Lower leg skin (tissue), 3 donors: ENCODE measurements at regions not wholly inside any gene's neighbourhood (a gene's known extent, or its start where the extent isn't known, plus 50 kb on each side); places are given as distances from the start of the nearest gene placed in this dataset.

Experiments
- POLR2A ChIP-seq, 2 donors: fragments of 450-650 bp; IDR thresholded peaks; one replicate each; pipeline ENCODE4 v1.6.1; 2016 to 2017; ENCODE audit warnings: antibody characterized with exemption in 2 of 2, mild to moderate bottlenecking in 1 of 2, moderate library complexity in 1 of 2
- TF ChIP-seq, protein P1 (sequence below), 3 donors: fragments of 450-650 bp; IDR thresholded peaks; one replicate each; pipeline ENCODE4 v1.5.1; 2016; ENCODE audit warnings: antibody characterized with exemption in 3 of 3, mild to moderate bottlenecking in 3 of 3, moderate library complexity in 2 of 3

DNA sequence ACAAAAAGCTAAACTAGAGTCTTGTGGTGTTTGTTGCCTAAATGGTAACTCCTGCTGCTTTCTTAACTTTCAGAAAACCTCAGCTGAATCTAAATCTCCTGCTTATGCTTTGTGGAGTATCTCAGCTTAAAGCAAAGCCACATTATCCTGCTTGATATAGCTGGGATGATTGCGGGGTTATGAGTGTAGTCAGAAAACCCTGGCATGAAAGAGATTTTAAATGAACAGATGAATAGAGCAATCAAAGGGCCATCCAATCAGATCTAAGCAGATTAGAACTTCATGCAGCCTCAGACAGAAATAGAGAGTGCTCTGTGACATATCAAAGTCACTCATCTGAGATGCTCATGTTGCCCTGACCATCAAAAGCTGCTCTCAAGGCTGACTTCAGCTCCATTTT lies 305.5 kb downstream of the DMRT2 start:
- TF ChIP-seq, protein P1, sequence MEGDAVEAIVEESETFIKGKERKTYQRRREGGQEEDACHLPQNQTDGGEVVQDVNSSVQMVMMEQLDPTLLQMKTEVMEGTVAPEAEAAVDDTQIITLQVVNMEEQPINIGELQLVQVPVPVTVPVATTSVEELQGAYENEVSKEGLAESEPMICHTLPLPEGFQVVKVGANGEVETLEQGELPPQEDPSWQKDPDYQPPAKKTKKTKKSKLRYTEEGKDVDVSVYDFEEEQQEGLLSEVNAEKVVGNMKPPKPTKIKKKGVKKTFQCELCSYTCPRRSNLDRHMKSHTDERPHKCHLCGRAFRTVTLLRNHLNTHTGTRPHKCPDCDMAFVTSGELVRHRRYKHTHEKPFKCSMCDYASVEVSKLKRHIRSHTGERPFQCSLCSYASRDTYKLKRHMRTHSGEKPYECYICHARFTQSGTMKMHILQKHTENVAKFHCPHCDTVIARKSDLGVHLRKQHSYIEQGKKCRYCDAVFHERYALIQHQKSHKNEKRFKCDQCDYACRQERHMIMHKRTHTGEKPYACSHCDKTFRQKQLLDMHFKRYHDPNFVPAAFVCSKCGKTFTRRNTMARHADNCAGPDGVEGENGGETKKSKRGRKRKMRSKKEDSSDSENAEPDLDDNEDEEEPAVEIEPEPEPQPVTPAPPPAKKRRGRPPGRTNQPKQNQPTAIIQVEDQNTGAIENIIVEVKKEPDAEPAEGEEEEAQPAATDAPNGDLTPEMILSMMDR (IDR thresholded peaks at IDR 0.05): no peak
- no peak for TF ChIP-seq POLR2A (IDR thresholded peaks at IDR 0.05)
